Transverse colon (tissue), 4 donors: ENCODE measurements at regions not wholly inside any gene's neighbourhood (a gene's known extent, or its start where the extent isn't known, plus 50 kb on each side); places are given as distances from the start of the nearest gene placed in this dataset.

Experiments
- DNase-seq: peaks from one replicate; pipeline ENCODE4 v3.0.0-alpha.2; 2019
- H3K27ac ChIP-seq, 4 donors: fragments of 200-600 bp; sonication (generic); 2 replicates each; pipeline ENCODE4 v1.5.1; 2016 to 2018; ENCODE audit warnings: inconsistent platforms in 4 of 4
- H3K27me3 ChIP-seq: fragments of 200-600 bp; sonication (generic); 2 replicates; pipeline ENCODE4 v1.5.1; 2017; ENCODE audit warnings: inconsistent platforms
- H3K36me3 ChIP-seq, 4 donors: fragments of 200-600 bp; sonication (generic); 2 replicates each; pipeline ENCODE4 v1.5.1; 2017 to 2019; ENCODE audit warnings: inconsistent platforms in 4 of 4
- H3K4me1 ChIP-seq, 4 donors: fragments of 200-600 bp; sonication (generic); 2 replicates each; pipeline ENCODE4 v1.5.1; 2017 to 2020; ENCODE audit warnings: inconsistent platforms in 4 of 4
- H3K4me3 ChIP-seq, 4 donors: fragments of 200-600 bp; sonication (generic); 1 replicate in 1 of 4; 2 replicates in 3 of 4; pipeline versions ENCODE4 v1.5.1 to v1.6.1; 2017 to 2019; ENCODE audit warnings: inconsistent platforms in 4 of 4
- H3K9me3 ChIP-seq, 2 donors: fragments of 200-600 bp; sonication (generic); 2 replicates each; pipeline ENCODE4 v1.5.1; 2017 to 2019; ENCODE audit warnings: inconsistent platforms in 2 of 2
- CTCF ChIP-seq, 5 experiments: fragments of 200-600 bp in 3 of 5; fragments of 450-650 bp in 2 of 5; sonication (generic) in 3 of 5; IDR thresholded peaks; 1 replicate in 2 of 5; 2 replicates in 3 of 5; pipeline ENCODE4 v1.5.1; 2016 to 2017; ENCODE audit warnings: antibody characterized with exemption in 5 of 5, inconsistent platforms in 3 of 5, mild to moderate bottlenecking in 2 of 5, moderate library complexity in 1 of 5
- EP300 ChIP-seq: sonication (generic); formaldehyde crosslinking; IDR thresholded peaks from one replicate; pipeline ENCODE4 v1.6.1; 2017; ENCODE audit warnings: antibody characterized with exemption, low read depth
- POLR2A ChIP-seq: fragments of 450-650 bp; IDR thresholded peaks from one replicate; pipeline ENCODE4 v1.6.1; 2016; ENCODE audit warnings: antibody characterized with exemption, mild to moderate bottlenecking, moderate library complexity
- POLR2AphosphoS5 ChIP-seq, 3 donors: sonication (generic); formaldehyde crosslinking; IDR thresholded peaks; one replicate each; pipeline ENCODE4 v1.6.1; 2016; ENCODE audit warnings: antibody characterized with exemption in 3 of 3
- WGBS, 2 donors: methylation state at CpG; one replicate each; pipeline ENCODE4 v1.1.5; 2018; ENCODE audit warnings: low coverage in 1 of 2; 5-methylcytosine and 5-hydroxymethylcytosine counted together
- in situ Hi-C, 4 donors: fragments of 200-750 bp; cut with MboI; loops; one replicate each; pipeline versions ENCODE4 v1.15.0 to v1.15.1; 2017; ENCODE audit warnings: low sequenced_read_pairs in 3 of 4, low pct_ligation_motif_present in 1 of 4, low pct_unique_long_range_greater_than_20kb in 1 of 4
- intact Hi-C: fragments of 100-400 bp; cut with DNase I; formaldehyde crosslinking; loops from one replicate; pipeline ENCODE4 v1.15.1; 2023; ENCODE audit warnings: low total_unique reads

GRCh38 chr6:6889601-6890000 is 218.2 kb upstream of the RREB1 start:
- WGBS, 2 donors = 76 to 79% methylated on average over 2 to 4 of the region's 4 CpGs
- Histone ChIP-seq H3K27me3 (no peaks in the 10 kb centered on the region), H3K4me3 (no peak overlapping the region), H3K36me3 (no peaks in the 10 kb centered on the region), H3K4me1 (peaks cover 4 to 23% (median 16%) of the 10 kb centered on the region in 4 donors), H3K27ac (peak overlapping the region in 1 of 4 donors; percentile 79), H3K9me3 (no peaks in the 10 kb centered on the region)
- intact Hi-C loops (no loop called here), in situ Hi-C loops (no loop called here)
- DNase-seq = no peak
- TF ChIP-seq POLR2A = no peak
- TF ChIP-seq EP300 = no peak
- no peak for TF ChIP-seq POLR2AphosphoS5 (IDR thresholded peaks at IDR 0.05)
- TF ChIP-seq CTCF (IDR thresholded peaks at IDR 0.05) = no peak

- TF ChIP-seq CTCF (IDR thresholded peaks at IDR 0.05) (no peak), POLR2AphosphoS5 (IDR thresholded peaks at IDR 0.05) (no peak), POLR2A (no peak), EP300 (no peak)
- Histone ChIP-seq H3K36me3 (no peaks in the 10 kb centered on the region), H3K27me3 (no peaks in the 10 kb centered on the region), H3K9me3 (no peaks in the 10 kb centered on the region), H3K4me3 (no peak overlapping the region), H3K4me1 (peaks cover 4 to 23% (median 16%) of the 10 kb centered on the region in 4 donors), H3K27ac (peak overlapping the region; percentile 45 to 79 (median 58))
- DNase-seq = peak; percentile 56
- intact Hi-C loops (no loop called here), in situ Hi-C loops (no loop called here)
- WGBS, 2 donors = 3 to 33% methylated on average over 5 to 6 of the region's 6 CpGs
Measured at GRCh38 chr6:6890400-6890858, 217.3 kb upstream of the RREB1 start.

DNA sequence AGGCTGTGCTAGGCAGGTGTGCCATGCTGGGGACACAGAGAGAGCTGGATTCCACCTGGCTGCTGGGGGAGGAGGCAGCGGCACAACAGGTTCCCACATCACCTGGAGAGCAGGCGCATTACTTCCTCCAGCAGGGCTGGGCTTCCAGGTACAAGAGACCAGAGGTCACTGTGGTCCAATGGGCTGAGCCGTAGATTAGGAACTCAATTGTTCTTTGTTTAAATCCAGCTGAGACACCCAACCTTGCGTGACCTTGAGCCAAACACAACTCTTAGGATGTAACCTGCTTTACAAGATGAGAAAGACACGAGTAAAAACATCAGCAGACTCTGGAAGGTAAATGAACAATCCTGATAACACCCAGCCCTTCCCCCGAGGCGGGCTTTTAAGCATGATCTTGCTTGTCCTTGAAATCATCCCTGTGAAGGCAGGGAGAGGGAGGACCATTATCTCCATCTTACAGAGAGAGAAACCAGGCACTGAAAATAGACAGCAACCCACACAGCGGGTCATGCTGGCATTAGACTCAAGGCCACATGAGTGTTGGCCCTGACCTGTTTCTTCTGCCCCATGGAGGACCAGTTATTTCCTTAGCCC is 216.5 kb upstream of the RREB1 start:
- intact Hi-C loops = no loop called here
- Histone ChIP-seq H3K27me3 (no peaks in the 10 kb centered on the region), H3K27ac (peak overlapping the region; percentile 45 to 79 (median 58)), H3K36me3 (no peaks in the 10 kb centered on the region), H3K4me3 (no peak overlapping the region), H3K9me3 (no peaks in the 10 kb centered on the region), H3K4me1 (peaks cover 4 to 16% (median 12%) of the 10 kb centered on the region in 4 donors)
- in situ Hi-C loops = no loop called here
- WGBS, 2 donors = 59 to 62% methylated on average over 5 to 8 of the region's 8 CpGs
- peak; percentile 75 for DNase-seq
- TF ChIP-seq POLR2AphosphoS5 (IDR thresholded peaks at IDR 0.05) (peak in 2 of 3 donors; percentile 26 to 31), EP300 (no peak)

DNA sequence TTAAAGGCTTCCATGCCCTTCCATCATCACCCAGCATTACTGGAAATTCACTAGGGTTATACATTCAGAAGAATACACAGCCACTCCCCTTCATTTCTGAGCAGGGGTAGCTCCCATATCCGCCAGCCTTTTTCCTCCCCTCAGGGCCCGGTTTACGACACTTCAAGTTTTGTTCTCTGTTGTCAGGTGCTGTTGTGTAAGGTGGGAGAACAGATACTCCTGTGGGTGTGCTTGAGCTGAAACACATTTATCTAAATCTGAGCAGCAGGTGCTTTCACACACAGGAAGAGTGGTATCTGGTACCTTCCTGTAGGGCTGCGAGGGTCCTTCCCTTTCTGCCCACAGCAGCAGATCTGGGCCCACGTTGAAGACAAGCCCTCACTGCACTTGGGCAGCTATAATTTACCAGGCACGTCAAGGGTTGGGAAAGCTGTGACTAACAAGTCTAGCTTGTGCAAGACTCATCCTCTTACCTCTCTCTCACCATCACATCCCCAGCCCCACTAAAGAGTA is 215.8 kb upstream of the RREB1 start:
- H3K4me3 ChIP-seq = no peak overlapping the region
- no peaks in the 10 kb centered on the region for H3K9me3 ChIP-seq
- peak overlapping the region in 1 of 4 donors; percentile 79 for H3K27ac ChIP-seq
- TF ChIP-seq CTCF (IDR thresholded peaks at IDR 0.05) (no peak), POLR2A (no peak), POLR2AphosphoS5 (IDR thresholded peaks at IDR 0.05) (no peak), EP300 (no peak)
- DNase-seq = no peak
- WGBS, 2 donors = 36 to 74% methylated on average over 3 to 6 of the region's 6 CpGs
- H3K27me3 ChIP-seq = no peaks in the 10 kb centered on the region
- in situ Hi-C loops (no loop called here), intact Hi-C loops (no loop called here)
- H3K36me3 ChIP-seq = no peaks in the 10 kb centered on the region
- peaks cover 4 to 16% (median 12%) of the 10 kb centered on the region in 4 donors for H3K4me1 ChIP-seq
